Nephron (organoid): ENCODE measurements at regions not wholly inside any gene's neighbourhood (a gene's known extent, or its start where the extent isn't known, plus 50 kb on each side); places are given as distances from the start of the nearest gene placed in this dataset.
"Not testable (repeated sequence)": the region's sequence is repeated elsewhere in the genome, so short reads cannot be mapped to it uniquely, and the experiment has no call there.

Source experiments
- H3K27ac Mint-ChIP-seq, 3 experiments: 2 replicates each; pipeline ENCODE4 v1.8.0; 2020; ENCODE audit warnings: mixed read lengths in 3 of 3, mild to moderate bottlenecking in 2 of 3, moderate library complexity in 1 of 3
- H3K27me3 Mint-ChIP-seq: 2 replicates; pipeline ENCODE4 v1.8.0; 2021; ENCODE audit warnings: low read depth, mild to moderate bottlenecking, moderate library complexity, mixed read lengths
- H3K36me3 Mint-ChIP-seq: 2 replicates; pipeline ENCODE4 v1.8.0; 2020; ENCODE audit warnings: low read depth, mixed read lengths
- H3K4me1 Mint-ChIP-seq: 2 replicates; pipeline ENCODE4 v1.8.0; 2020; ENCODE audit warnings: mixed read lengths
- H3K4me3 Mint-ChIP-seq, 3 experiments: 2 replicates each; pipeline ENCODE4 v1.8.0; 2020; ENCODE audit warnings: mild to moderate bottlenecking in 3 of 3, mixed read lengths in 3 of 3, moderate library complexity in 2 of 3
- H3K9me3 Mint-ChIP-seq: 2 replicates; pipeline ENCODE4 v1.8.0; 2020; ENCODE audit warnings: mixed read lengths
- CTCF ChIP-seq, 3 experiments: fragments of 200-600 bp; sonication (generic); IDR thresholded peaks; one replicate each; pipeline ENCODE4 v1.5.0; 2021; ENCODE audit warnings: antibody characterized with exemption in 3 of 3; ENCODE audit not compliant: unreplicated experiment in 3 of 3

GRCh38 chr17:6373599-6373998, 61.3 kb downstream of the AIPL1 start:
- not testable (repeated sequence) for H3K27ac Mint-ChIP-seq, H3K4me1 Mint-ChIP-seq, H3K36me3 Mint-ChIP-seq, H3K9me3 Mint-ChIP-seq, H3K4me3 Mint-ChIP-seq
- peaks cover 21% of the 10 kb centered on the region for H3K27me3 Mint-ChIP-seq

DNA sequence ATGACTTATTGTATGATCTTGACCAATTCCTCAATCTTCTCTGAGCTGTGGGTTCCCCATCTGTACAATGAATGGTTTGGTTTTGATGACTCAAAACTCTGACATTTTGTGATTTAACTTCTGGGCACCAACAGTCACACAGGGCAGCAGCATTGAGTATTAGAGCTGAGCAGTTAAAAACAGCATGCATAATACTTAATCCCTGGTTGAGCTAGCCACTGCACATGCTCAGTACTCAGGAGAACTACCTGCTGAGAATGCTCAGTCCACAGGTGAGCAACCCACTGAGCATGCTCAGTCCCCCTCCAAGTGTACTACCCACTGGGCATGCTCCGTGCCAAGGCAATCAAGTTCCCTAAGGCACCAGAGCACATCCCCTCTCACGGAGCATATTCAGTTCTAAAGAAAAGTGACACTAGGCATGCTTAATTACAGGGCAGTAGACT, 68.7 kb downstream of the AIPL1 start:
- H3K4me1 Mint-ChIP-seq = peaks cover 4% of the 10 kb centered on the region
- H3K27ac Mint-ChIP-seq = peak overlapping the region in 1 of 3 experiments; percentile 70
- TF ChIP-seq CTCF (IDR thresholded peaks at IDR 0.05; ENCODE audit: unreplicated experiment in 3 of 3) = no peak
- no peaks in the 10 kb centered on the region for H3K9me3 Mint-ChIP-seq
- no peaks in the 10 kb centered on the region for H3K36me3 Mint-ChIP-seq
- H3K27me3 Mint-ChIP-seq = peaks cover 12% of the 10 kb centered on the region
- H3K4me3 Mint-ChIP-seq = no peak overlapping the region

- Mint-ChIP-seq H3K4me1 (peaks cover 4% of the 10 kb centered on the region), H3K27ac (peak overlapping the region in 1 of 3 experiments; percentile 70), H3K9me3 (no peaks in the 10 kb centered on the region), H3K36me3 (no peaks in the 10 kb centered on the region), H3K4me3 (no peak overlapping the region), H3K27me3 (peaks cover 12% of the 10 kb centered on the region)
- no peak for TF ChIP-seq CTCF (IDR thresholded peaks at IDR 0.05; ENCODE audit: unreplicated experiment in 3 of 3)
These were observed 69.5 kb downstream of the AIPL1 start for GRCh38 chr17:6365200-6365943.

- Mint-ChIP-seq H3K4me1 (peaks cover 4% of the 10 kb centered on the region), H3K27me3 (peaks cover 12% of the 10 kb centered on the region), H3K9me3 (no peaks in the 10 kb centered on the region), H3K36me3 (no peaks in the 10 kb centered on the region), H3K4me3 (no peak overlapping the region), H3K27ac (no peak overlapping the region)
- no peak for TF ChIP-seq CTCF (IDR thresholded peaks at IDR 0.05; ENCODE audit: unreplicated experiment in 3 of 3)
These were observed 73.2 kb downstream of the AIPL1 start for GRCh38 chr17:6361733-6362132.

DNA sequence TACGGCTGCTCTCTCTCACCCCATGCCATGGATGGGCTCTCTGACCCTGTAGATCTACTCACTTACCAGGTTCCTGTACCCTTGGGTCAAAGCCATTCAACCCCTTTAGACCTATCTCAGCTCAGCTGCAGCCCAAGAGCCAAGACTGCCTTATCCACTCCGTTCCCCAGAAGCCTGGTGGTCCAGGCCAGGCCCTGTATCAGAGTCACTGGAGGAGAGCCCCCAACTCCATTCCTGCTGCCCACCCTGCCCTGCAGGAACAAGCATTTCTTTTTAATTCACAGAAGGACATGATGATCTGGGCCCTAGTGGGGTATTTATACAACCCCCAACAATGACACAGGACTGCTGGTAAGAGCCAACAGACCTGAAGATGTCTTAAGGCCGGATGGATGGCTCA, 76.8 kb downstream of the AIPL1 start:
- Mint-ChIP-seq H3K27ac (no peak overlapping the region), H3K9me3 (no peaks in the 10 kb centered on the region), H3K27me3 (peaks cover 4% of the 10 kb centered on the region), H3K4me3 (no peak overlapping the region), H3K4me1 (no peaks in the 10 kb centered on the region), H3K36me3 (no peaks in the 10 kb centered on the region)
- TF ChIP-seq CTCF (IDR thresholded peaks at IDR 0.05; ENCODE audit: unreplicated experiment in 3 of 3) = no peak

GRCh38 chr17:6356562-6356961, 78.4 kb downstream of the AIPL1 start:
- no peaks in the 10 kb centered on the region for H3K36me3 Mint-ChIP-seq
- no peak overlapping the region for H3K4me3 Mint-ChIP-seq
- H3K27ac Mint-ChIP-seq = no peak overlapping the region
- peaks cover 7% of the 10 kb centered on the region for H3K27me3 Mint-ChIP-seq
- TF ChIP-seq CTCF (IDR thresholded peaks at IDR 0.05; ENCODE audit: unreplicated experiment in 3 of 3) = no peak
- no peaks in the 10 kb centered on the region for H3K4me1 Mint-ChIP-seq
- no peaks in the 10 kb centered on the region for H3K9me3 Mint-ChIP-seq
